GM23338 (cell line): ENCODE measurements at regions not wholly inside any gene's neighbourhood (a gene's known extent, or its start where the extent isn't known, plus 50 kb on each side); places are given as distances from the start of the nearest gene placed in this dataset.

Source experiments
- CREB1 ChIP-seq: fragments of 250-450 bp; sonication (Bioruptor Pico); IDR thresholded peaks from 2 replicates; pipeline ENCODE4 v1.5.0; 2020; ENCODE audit warnings: low read depth, mild to moderate bottlenecking, moderate library complexity
- EZH2 ChIP-seq: fragments of 200-600 bp; sonication (generic); IDR thresholded peaks from one replicate; pipeline ENCODE4 v1.8.0; 2017; ENCODE audit warnings: antibody characterized with exemption, mild to moderate bottlenecking, low read depth; ENCODE audit not compliant: unreplicated experiment
- EZH2phosphoT487 ChIP-seq: fragments of 200-600 bp; sonication (generic); IDR thresholded peaks from one replicate; pipeline ENCODE4 v1.8.1; 2018; ENCODE audit warnings: antibody characterized with exemption; ENCODE audit not compliant: unreplicated experiment
- JUNB ChIP-seq: IDR thresholded peaks from one replicate; pipeline ENCODE4 v1.6.1; 2016; ENCODE audit warnings: antibody characterized with exemption; ENCODE audit not compliant: unreplicated experiment
- POLR2AphosphoS5 ChIP-seq: IDR thresholded peaks from 2 replicates; pipeline ENCODE4 v1.6.1; 2016; ENCODE audit warnings: antibody characterized with exemption, low read depth
- STAT1 ChIP-seq: IDR thresholded peaks from one replicate; pipeline ENCODE4 v1.6.1; 2016; ENCODE audit warnings: antibody characterized with exemption; ENCODE audit not compliant: unreplicated experiment
- ZNF331 ChIP-seq: fragments of 250-450 bp; sonication (Bioruptor Pico); IDR thresholded peaks from 2 replicates; pipeline ENCODE4 v1.5.0; 2020; ENCODE audit warnings: low read depth, mild to moderate bottlenecking, moderate library complexity
- TF ChIP-seq, protein P1 (sequence below): IDR thresholded peaks from one replicate; pipeline ENCODE4 v1.6.1; 2018; ENCODE audit warnings: antibody characterized with exemption; ENCODE audit not compliant: unreplicated experiment
- TF ChIP-seq, protein P2 (sequence below), 2 experiments: fragments of 200-600 bp in 1 of 2; sonication (generic) in 1 of 2; conservative IDR thresholded peaks; 2 replicates each; pipeline versions ENCODE4 v1.5.1 to v1.6.1; 2016 to 2017; ENCODE audit warnings: antibody characterized with exemption in 2 of 2, low read depth in 2 of 2, mild to moderate bottlenecking in 2 of 2, moderate library complexity in 1 of 2
- TF ChIP-seq, protein P3 (sequence below): fragments of 250-450 bp; sonication (Bioruptor Pico); IDR thresholded peaks from 2 replicates; pipeline ENCODE4 v1.5.0; 2020; ENCODE audit warnings: mild to moderate bottlenecking, moderate library complexity

DNA sequence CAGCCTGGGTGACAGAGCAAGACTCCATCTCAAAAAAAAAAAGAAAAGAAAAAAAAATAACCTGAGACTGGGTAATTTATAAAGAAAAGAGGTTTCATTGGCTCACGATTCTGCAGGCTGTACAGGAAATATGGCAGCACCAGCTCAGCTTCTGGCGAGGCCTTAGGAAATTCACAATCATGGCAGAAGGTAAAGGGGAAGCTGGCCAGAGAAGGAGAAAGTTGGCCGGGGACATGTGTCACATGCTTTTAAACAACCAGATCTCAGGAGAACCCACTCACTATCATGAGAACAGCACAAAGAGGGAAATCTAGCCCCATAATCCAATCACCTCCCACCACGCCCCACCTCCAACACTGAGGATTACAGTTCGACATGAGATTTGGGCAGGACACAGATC is 125.3 kb downstream of the DISP1 start:
- no peak for TF ChIP-seq POLR2AphosphoS5
- TF ChIP-seq, protein P1, sequence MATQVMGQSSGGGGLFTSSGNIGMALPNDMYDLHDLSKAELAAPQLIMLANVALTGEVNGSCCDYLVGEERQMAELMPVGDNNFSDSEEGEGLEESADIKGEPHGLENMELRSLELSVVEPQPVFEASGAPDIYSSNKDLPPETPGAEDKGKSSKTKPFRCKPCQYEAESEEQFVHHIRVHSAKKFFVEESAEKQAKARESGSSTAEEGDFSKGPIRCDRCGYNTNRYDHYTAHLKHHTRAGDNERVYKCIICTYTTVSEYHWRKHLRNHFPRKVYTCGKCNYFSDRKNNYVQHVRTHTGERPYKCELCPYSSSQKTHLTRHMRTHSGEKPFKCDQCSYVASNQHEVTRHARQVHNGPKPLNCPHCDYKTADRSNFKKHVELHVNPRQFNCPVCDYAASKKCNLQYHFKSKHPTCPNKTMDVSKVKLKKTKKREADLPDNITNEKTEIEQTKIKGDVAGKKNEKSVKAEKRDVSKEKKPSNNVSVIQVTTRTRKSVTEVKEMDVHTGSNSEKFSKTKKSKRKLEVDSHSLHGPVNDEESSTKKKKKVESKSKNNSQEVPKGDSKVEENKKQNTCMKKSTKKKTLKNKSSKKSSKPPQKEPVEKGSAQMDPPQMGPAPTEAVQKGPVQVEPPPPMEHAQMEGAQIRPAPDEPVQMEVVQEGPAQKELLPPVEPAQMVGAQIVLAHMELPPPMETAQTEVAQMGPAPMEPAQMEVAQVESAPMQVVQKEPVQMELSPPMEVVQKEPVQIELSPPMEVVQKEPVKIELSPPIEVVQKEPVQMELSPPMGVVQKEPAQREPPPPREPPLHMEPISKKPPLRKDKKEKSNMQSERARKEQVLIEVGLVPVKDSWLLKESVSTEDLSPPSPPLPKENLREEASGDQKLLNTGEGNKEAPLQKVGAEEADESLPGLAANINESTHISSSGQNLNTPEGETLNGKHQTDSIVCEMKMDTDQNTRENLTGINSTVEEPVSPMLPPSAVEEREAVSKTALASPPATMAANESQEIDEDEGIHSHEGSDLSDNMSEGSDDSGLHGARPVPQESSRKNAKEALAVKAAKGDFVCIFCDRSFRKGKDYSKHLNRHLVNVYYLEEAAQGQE: no peak
- TF ChIP-seq, protein P2, sequence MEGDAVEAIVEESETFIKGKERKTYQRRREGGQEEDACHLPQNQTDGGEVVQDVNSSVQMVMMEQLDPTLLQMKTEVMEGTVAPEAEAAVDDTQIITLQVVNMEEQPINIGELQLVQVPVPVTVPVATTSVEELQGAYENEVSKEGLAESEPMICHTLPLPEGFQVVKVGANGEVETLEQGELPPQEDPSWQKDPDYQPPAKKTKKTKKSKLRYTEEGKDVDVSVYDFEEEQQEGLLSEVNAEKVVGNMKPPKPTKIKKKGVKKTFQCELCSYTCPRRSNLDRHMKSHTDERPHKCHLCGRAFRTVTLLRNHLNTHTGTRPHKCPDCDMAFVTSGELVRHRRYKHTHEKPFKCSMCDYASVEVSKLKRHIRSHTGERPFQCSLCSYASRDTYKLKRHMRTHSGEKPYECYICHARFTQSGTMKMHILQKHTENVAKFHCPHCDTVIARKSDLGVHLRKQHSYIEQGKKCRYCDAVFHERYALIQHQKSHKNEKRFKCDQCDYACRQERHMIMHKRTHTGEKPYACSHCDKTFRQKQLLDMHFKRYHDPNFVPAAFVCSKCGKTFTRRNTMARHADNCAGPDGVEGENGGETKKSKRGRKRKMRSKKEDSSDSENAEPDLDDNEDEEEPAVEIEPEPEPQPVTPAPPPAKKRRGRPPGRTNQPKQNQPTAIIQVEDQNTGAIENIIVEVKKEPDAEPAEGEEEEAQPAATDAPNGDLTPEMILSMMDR (conservative IDR thresholded peaks at IDR 0.05; ENCODE audit: low read depth in 2 of 2): no peak
- TF ChIP-seq EZH2: no peak
- TF ChIP-seq, protein P3, sequence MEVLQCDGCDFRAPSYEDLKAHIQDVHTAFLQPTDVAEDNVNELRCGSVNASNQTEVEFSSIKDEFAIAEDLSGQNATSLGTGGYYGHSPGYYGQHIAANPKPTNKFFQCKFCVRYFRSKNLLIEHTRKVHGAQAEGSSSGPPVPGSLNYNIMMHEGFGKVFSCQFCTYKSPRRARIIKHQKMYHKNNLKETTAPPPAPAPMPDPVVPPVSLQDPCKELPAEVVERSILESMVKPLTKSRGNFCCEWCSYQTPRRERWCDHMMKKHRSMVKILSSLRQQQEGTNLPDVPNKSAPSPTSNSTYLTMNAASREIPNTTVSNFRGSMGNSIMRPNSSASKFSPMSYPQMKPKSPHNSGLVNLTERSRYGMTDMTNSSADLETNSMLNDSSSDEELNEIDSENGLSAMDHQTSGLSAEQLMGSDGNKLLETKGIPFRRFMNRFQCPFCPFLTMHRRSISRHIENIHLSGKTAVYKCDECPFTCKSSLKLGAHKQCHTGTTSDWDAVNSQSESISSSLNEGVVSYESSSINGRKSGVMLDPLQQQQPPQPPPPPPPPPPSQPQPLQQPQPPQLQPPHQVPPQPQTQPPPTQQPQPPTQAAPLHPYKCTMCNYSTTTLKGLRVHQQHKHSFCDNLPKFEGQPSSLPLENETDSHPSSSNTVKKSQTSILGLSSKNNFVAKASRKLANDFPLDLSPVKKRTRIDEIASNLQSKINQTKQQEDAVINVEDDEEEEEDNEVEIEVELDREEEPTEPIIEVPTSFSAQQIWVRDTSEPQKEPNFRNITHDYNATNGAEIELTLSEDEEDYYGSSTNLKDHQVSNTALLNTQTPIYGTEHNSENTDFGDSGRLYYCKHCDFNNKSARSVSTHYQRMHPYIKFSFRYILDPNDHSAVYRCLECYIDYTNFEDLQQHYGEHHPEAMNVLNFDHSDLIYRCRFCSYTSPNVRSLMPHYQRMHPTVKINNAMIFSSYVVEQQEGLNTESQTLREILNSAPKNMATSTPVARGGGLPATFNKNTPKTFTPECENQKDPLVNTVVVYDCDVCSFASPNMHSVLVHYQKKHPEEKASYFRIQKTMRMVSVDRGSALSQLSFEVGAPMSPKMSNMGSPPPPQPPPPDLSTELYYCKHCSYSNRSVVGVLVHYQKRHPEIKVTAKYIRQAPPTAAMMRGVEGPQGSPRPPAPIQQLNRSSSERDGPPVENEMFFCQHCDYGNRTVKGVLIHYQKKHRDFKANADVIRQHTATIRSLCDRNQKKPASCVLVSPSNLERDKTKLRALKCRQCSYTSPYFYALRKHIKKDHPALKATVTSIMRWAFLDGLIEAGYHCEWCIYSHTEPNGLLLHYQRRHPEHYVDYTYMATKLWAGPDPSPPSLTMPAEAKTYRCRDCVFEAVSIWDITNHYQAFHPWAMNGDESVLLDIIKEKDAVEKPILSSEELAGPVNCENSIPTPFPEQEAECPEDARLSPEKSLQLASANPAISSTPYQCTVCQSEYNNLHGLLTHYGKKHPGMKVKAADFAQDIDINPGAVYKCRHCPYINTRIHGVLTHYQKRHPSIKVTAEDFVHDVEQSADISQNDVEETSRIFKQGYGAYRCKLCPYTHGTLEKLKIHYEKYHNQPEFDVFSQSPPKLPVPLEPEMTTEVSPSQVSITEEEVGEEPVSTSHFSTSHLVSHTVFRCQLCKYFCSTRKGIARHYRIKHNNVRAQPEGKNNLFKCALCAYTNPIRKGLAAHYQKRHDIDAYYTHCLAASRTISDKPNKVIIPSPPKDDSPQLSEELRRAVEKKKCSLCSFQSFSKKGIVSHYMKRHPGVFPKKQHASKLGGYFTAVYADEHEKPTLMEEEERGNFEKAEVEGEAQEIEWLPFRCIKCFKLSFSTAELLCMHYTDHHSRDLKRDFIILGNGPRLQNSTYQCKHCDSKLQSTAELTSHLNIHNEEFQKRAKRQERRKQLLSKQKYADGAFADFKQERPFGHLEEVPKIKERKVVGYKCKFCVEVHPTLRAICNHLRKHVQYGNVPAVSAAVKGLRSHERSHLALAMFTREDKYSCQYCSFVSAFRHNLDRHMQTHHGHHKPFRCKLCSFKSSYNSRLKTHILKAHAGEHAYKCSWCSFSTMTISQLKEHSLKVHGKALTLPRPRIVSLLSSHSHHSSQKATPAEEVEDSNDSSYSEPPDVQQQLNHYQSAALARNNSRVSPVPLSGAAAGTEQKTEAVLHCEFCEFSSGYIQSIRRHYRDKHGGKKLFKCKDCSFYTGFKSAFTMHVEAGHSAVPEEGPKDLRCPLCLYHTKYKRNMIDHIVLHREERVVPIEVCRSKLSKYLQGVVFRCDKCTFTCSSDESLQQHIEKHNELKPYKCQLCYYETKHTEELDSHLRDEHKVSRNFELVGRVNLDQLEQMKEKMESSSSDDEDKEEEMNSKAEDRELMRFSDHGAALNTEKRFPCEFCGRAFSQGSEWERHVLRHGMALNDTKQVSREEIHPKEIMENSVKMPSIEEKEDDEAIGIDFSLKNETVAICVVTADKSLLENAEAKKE (CRISPR knock-in tag): no peak
- TF ChIP-seq EZH2phosphoT487: no peak
- no peak for TF ChIP-seq JUNB
- no peak for TF ChIP-seq CREB1 (CRISPR knock-in tag)
- TF ChIP-seq ZNF331 (CRISPR knock-in tag): no peak
- TF ChIP-seq STAT1: no peak
